Ishikawa (cell line): ENCODE measurements at regions not wholly inside any gene's neighbourhood (a gene's known extent, or its start where the extent isn't known, plus 50 kb on each side); places are given as distances from the start of the nearest gene placed in this dataset.

Source experiments
- EP300 ChIP-seq: IDR thresholded peaks from 2 replicates; pipeline ENCODE4 v1.6.1; 2012; ENCODE audit warnings: borderline replicate concordance
- RAD21 ChIP-seq: IDR thresholded peaks from 2 replicates; pipeline ENCODE4 v1.6.1; 2012; ENCODE audit warnings: low read depth
- TCF12 ChIP-seq: IDR thresholded peaks from 2 replicates; pipeline ENCODE4 v1.6.1; 2012; ENCODE audit warnings: low read depth

GRCh38 chr1:68963353-68963752 lies 466.5 kb upstream of the DEPDC1 start:
- no peak for TF ChIP-seq EP300
- TF ChIP-seq TCF12 = no peak
- TF ChIP-seq RAD21 = no peak
